ENCODE measurements at regions not wholly inside any gene's neighbourhood (a gene's known extent, or its start where the extent isn't known, plus 50 kb on each side); places are given as distances from the start of the nearest gene placed in this dataset.

DNA sequence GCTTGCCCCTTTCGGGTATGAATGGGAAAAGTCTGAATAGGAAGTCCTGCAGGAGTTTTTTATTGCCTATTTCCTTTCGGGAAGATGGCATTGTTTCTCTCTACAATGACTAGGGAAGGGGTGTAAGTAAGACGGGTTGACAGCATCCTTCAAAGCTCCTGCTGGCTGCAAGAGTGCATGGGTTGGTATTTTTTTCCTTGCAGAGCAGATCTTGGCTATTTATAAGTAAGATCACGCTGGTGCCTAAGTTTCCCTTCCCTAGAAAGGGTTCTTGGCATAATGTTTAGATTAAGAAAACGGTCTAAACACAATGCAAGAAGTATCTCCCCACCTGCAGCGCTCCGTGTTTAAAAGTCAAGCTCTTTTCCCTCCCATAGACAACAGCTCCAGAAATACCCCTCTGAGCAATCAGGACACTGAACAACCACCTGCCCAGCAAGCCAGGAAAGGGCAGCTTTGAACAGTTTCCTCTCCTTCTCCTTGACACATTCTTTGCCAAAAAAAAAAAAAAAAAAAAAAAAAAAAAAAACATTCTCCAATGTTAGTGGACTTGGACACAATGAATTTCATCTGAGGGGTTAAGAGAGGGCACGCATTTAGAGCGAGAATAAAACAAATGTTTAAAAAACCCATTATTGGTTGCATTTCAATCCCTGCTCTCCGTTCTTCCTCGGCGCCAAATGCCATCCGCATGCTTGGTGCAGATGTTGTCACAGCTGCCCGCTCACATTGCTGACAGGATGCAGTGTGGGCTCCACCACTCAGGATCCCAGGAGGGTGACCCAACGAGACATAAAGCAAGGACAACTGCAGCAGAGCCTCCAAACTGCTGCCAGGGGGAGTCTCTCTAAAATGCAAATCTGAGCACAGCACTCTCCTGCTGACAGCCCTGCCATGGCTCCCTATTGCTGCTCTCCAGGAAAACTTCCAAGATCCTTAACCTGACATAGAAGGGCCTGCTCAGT lies 427.4 kb upstream of the MGMT start:
- TF ChIP-seq POLR2A (IDR thresholded peaks at IDR 0.05; ENCODE audit: low read length) (no peak), GATA1 (IDR thresholded peaks at IDR 0.05; ENCODE audit: low read depth, low read length) (no peak)

Data from erythroblast (primary cell).